Liver (tissue), 8 donors: ENCODE measurements at regions not wholly inside any gene's neighbourhood (a gene's known extent, or its start where the extent isn't known, plus 50 kb on each side); places are given as distances from the start of the nearest gene placed in this dataset.

Source experiments
- DNase-seq: peaks from one replicate; pipeline ENCODE4 v3.0.0-alpha.2; 2017; ENCODE audit warnings: low spot score
- H3K27ac ChIP-seq, 2 donors: one replicate each; pipeline ENCODE4 v1.7.0; 2013; ENCODE audit warnings: inconsistent platforms in 2 of 2, low read length in 2 of 2, control low read depth in 1 of 2, low read depth in 1 of 2, mild to moderate bottlenecking in 1 of 2
- H3K27me3 ChIP-seq, 4 donors: one replicate each; pipeline versions ENCODE4 v1.6.1 to v1.7.0; 2013; ENCODE audit warnings: low read length in 3 of 4, inconsistent platforms in 1 of 4, mild to moderate bottlenecking in 1 of 4, moderate library complexity in 1 of 4; ENCODE audit not compliant: control insufficient read depth in 4 of 4, insufficient read depth in 4 of 4
- H3K36me3 ChIP-seq, 4 donors: one replicate each; pipeline versions ENCODE4 v1.6.1 to v1.7.0; 2013; ENCODE audit warnings: low read length in 3 of 4, mild to moderate bottlenecking in 3 of 4, low read depth in 1 of 4, moderate library complexity in 1 of 4; ENCODE audit not compliant: control insufficient read depth in 4 of 4, insufficient read depth in 3 of 4
- H3K4me1 ChIP-seq, 4 donors: one replicate each; pipeline versions ENCODE4 v1.6.1 to v1.7.0; 2013; ENCODE audit warnings: low read length in 3 of 4, mild to moderate bottlenecking in 3 of 4, moderate library complexity in 1 of 4; ENCODE audit not compliant: control insufficient read depth in 4 of 4, insufficient read depth in 4 of 4
- H3K4me3 ChIP-seq, 3 donors: one replicate each; pipeline versions ENCODE4 v1.6.1 to v1.7.0; 2013; ENCODE audit warnings: low read length in 3 of 3, control low read depth in 1 of 3, low read depth in 1 of 3, mild to moderate bottlenecking in 1 of 3
- H3K9ac ChIP-seq, 2 donors: one replicate each; pipeline ENCODE4 v1.7.0; 2013; ENCODE audit warnings: low read length in 2 of 2, mild to moderate bottlenecking in 2 of 2, moderate library complexity in 2 of 2, control low read depth in 1 of 2, low read depth in 1 of 2
- H3K9me3 ChIP-seq, 4 donors: one replicate each; pipeline versions ENCODE4 v1.6.1 to v1.7.0; 2013; ENCODE audit warnings: low read length in 3 of 4; ENCODE audit not compliant: control insufficient read depth in 4 of 4
- ATF3 ChIP-seq: IDR thresholded peaks from 2 replicates; pipeline ENCODE4 v1.6.1; 2016; ENCODE audit warnings: antibody characterized with exemption
- CTCF ChIP-seq: fragments of 150-350 bp; IDR thresholded peaks from 2 replicates; pipeline ENCODE4 v1.5.1; 2017; ENCODE audit warnings: improper control_type of control experiment, low read depth, low read length; ENCODE audit not compliant: missing input control
- EGR1 ChIP-seq, 2 donors: IDR thresholded peaks; 2 replicates each; pipeline ENCODE4 v1.6.1; 2016 to 2018; ENCODE audit warnings: antibody characterized with exemption in 2 of 2, low read depth in 2 of 2
- FOXA1 ChIP-seq: IDR thresholded peaks from 2 replicates; pipeline ENCODE4 v1.6.1; 2016; ENCODE audit warnings: antibody characterized with exemption
- FOXA2 ChIP-seq: IDR thresholded peaks from 2 replicates; pipeline ENCODE4 v1.6.1; 2016; ENCODE audit warnings: antibody characterized with exemption
- GABPA ChIP-seq, 2 donors: IDR thresholded peaks in 1 of 2; conservative IDR thresholded peaks in 1 of 2; 2 replicates each; pipeline ENCODE4 v1.6.1; 2016; ENCODE audit warnings: antibody characterized with exemption in 2 of 2, mild to moderate bottlenecking in 1 of 2, moderate library complexity in 1 of 2
- HNF4A ChIP-seq, 2 donors: conservative IDR thresholded peaks; 2 replicates each; pipeline ENCODE4 v1.6.1; 2016; ENCODE audit warnings: antibody characterized with exemption in 2 of 2, mild to moderate bottlenecking in 2 of 2
- HNF4G ChIP-seq: IDR thresholded peaks from 2 replicates; pipeline ENCODE4 v1.6.1; 2016; ENCODE audit warnings: antibody characterized with exemption
- JUND ChIP-seq, 2 donors: IDR thresholded peaks; 2 replicates each; pipeline ENCODE4 v1.6.1; 2016; ENCODE audit warnings: antibody characterized with exemption in 2 of 2
- MAX ChIP-seq: IDR thresholded peaks from 2 replicates; pipeline ENCODE4 v1.6.1; 2016; ENCODE audit warnings: antibody characterized with exemption
- NR2F2 ChIP-seq: IDR thresholded peaks from 2 replicates; pipeline ENCODE4 v1.6.1; 2016; ENCODE audit warnings: antibody characterized with exemption
- RAD21 ChIP-seq, 2 donors: IDR thresholded peaks; 2 replicates each; pipeline ENCODE4 v1.6.1; 2016; ENCODE audit warnings: antibody characterized with exemption in 2 of 2, mild to moderate bottlenecking in 2 of 2
- REST ChIP-seq: IDR thresholded peaks from 2 replicates; pipeline ENCODE4 v1.6.1; 2016; ENCODE audit warnings: antibody characterized with exemption, mild to moderate bottlenecking
- RXRA ChIP-seq, 2 donors: IDR thresholded peaks; 2 replicates each; pipeline ENCODE4 v1.6.1; 2017 to 2018; ENCODE audit warnings: antibody characterized with exemption in 2 of 2, mild to moderate bottlenecking in 1 of 2
- SP1 ChIP-seq: IDR thresholded peaks from 2 replicates; pipeline ENCODE4 v1.6.1; 2018; ENCODE audit warnings: antibody characterized with exemption, mild to moderate bottlenecking
- TAF1 ChIP-seq: conservative IDR thresholded peaks from 2 replicates; pipeline ENCODE4 v1.6.1; 2016; ENCODE audit warnings: antibody characterized with exemption, mild to moderate bottlenecking
- YY1 ChIP-seq: IDR thresholded peaks from 2 replicates; pipeline ENCODE4 v1.6.1; 2016; ENCODE audit warnings: antibody characterized with exemption, mild to moderate bottlenecking
- ZBTB33 ChIP-seq: IDR thresholded peaks from 2 replicates; pipeline ENCODE4 v1.6.1; 2016; ENCODE audit warnings: antibody characterized with exemption
- WGBS: extraction: QIAGEN DNeasy Blood & Tissue Kit; methylation state at CpG from one replicate; pipeline ENCODE4 v1.1.7; 2013; 5-methylcytosine and 5-hydroxymethylcytosine counted together
- donor health status: healthy.
- donor health status: healthy.
- donor health status: healthy.
- donor health status: healthy.
- donor health status: healthy.

GRCh38 chr15:81880833-81881232 is 165.0 kb downstream of the MEX3B start:
- no peaks in the 10 kb centered on the region for H3K36me3 ChIP-seq
- no peak overlapping the region for H3K27ac ChIP-seq
- no peak for DNase-seq
- no peaks in the 10 kb centered on the region for H3K9me3 ChIP-seq
- H3K9ac ChIP-seq = no peak overlapping the region
- H3K4me3 ChIP-seq = no peak overlapping the region
- WGBS = 77% methylated on average over 5 of the region's 5 CpGs
- H3K27me3 ChIP-seq = peaks cover 0 to 2% (median 0%) of the 10 kb centered on the region in 4 donors
- TF ChIP-seq TAF1 (no peak), CTCF (no peak), FOXA1 (no peak), RXRA (IDR thresholded peaks at IDR 0.05) (no peak), RAD21 (IDR thresholded peaks at IDR 0.05) (no peak), EGR1 (IDR thresholded peaks at IDR 0.05; ENCODE audit: low read depth in 2 of 2) (no peak), ATF3 (no peak), JUND (IDR thresholded peaks at IDR 0.05) (no peak), MAX (no peak), GABPA (IDR thresholded peaks at IDR 0.05 in 1 of 2, conservative IDR thresholded peaks at IDR 0.05 in 1 of 2) (no peak), HNF4G (no peak), HNF4A (conservative IDR thresholded peaks at IDR 0.05) (no peak), ZBTB33 (no peak), NR2F2 (no peak), YY1 (no peak), FOXA2 (no peak), REST (no peak)
- H3K4me1 ChIP-seq = no peaks in the 10 kb centered on the region

GRCh38 chr15:81880314-81880713 is 165.5 kb downstream of the MEX3B start:
- H3K27me3 ChIP-seq = peaks cover 0 to 2% (median 0%) of the 10 kb centered on the region in 4 donors
- no peak overlapping the region for H3K27ac ChIP-seq
- H3K36me3 ChIP-seq = no peaks in the 10 kb centered on the region
- 83% methylated on average over 4 of the region's 4 CpGs for WGBS
- DNase-seq = no peak
- H3K4me3 ChIP-seq = no peak overlapping the region
- H3K9me3 ChIP-seq = no peaks in the 10 kb centered on the region
- no peaks in the 10 kb centered on the region for H3K4me1 ChIP-seq
- H3K9ac ChIP-seq = no peak overlapping the region
- no peak for TF ChIP-seq RXRA (IDR thresholded peaks at IDR 0.05)
- no peak for TF ChIP-seq NR2F2
- TF ChIP-seq CTCF = no peak
- no peak for TF ChIP-seq SP1
- TF ChIP-seq HNF4G = no peak
- TF ChIP-seq EGR1 (IDR thresholded peaks at IDR 0.05; ENCODE audit: low read depth in 2 of 2) = no peak
- TF ChIP-seq MAX = no peak
- no peak for TF ChIP-seq HNF4A (conservative IDR thresholded peaks at IDR 0.05)
- TF ChIP-seq RAD21 (IDR thresholded peaks at IDR 0.05) = no peak
- TF ChIP-seq FOXA1 = no peak
- no peak for TF ChIP-seq REST
